H9 (cell line): ENCODE measurements at regions not wholly inside any gene's neighbourhood (a gene's known extent, or its start where the extent isn't known, plus 50 kb on each side); places are given as distances from the start of the nearest gene placed in this dataset.
A peak's percentile ranks its signal among the peaks of the same experiment; 100 is the strongest.

Experiments used
- DNase-seq: peaks from one replicate; pipeline ENCODE4 v3.0.0-alpha.2; 2017
- H2AFZ ChIP-seq: one replicate; pipeline ENCODE4 v1.6.1; 2013; ENCODE audit warnings: mild to moderate bottlenecking, low read length, control low read depth, moderate library complexity
- H2AK5ac ChIP-seq: 2 replicates; pipeline ENCODE4 v1.6.1; 2013; ENCODE audit warnings: low read length, control low read depth, mixed read lengths; ENCODE audit not compliant: insufficient read length
- H2BK120ac ChIP-seq: one replicate; pipeline ENCODE4 v1.6.1; 2013; ENCODE audit warnings: low read depth, mild to moderate bottlenecking, low read length, control low read depth, inconsistent platforms; ENCODE audit not compliant: poor library complexity, severe bottlenecking
- H2BK12ac ChIP-seq: 2 replicates; pipeline ENCODE4 v1.6.1; 2013; ENCODE audit warnings: low read length, control low read depth, mixed read lengths, low read depth; ENCODE audit not compliant: insufficient read length
- H2BK15ac ChIP-seq: 2 replicates; pipeline ENCODE4 v1.6.1; 2013; ENCODE audit warnings: low read depth, low read length, control low read depth
- H2BK20ac ChIP-seq: one replicate; pipeline ENCODE4 v1.6.1; 2013; ENCODE audit warnings: low read depth, mild to moderate bottlenecking, low read length, control low read depth, inconsistent platforms; ENCODE audit not compliant: poor library complexity, severe bottlenecking
- H2BK5ac ChIP-seq: 2 replicates; pipeline ENCODE4 v1.6.1; 2013; ENCODE audit warnings: low read length, control low read depth, mixed read lengths; ENCODE audit not compliant: insufficient read length
- H3K14ac ChIP-seq: 2 replicates; pipeline ENCODE4 v1.6.1; 2013; ENCODE audit warnings: low read length, control low read depth; ENCODE audit not compliant: insufficient read depth
- H3K18ac ChIP-seq: 2 replicates; pipeline ENCODE4 v1.6.1; 2013; ENCODE audit warnings: low read depth, mild to moderate bottlenecking, mixed read lengths, low read length, control low read depth; ENCODE audit not compliant: insufficient read length
- H3K23ac ChIP-seq: 2 replicates; pipeline ENCODE4 v1.6.1; 2013; ENCODE audit warnings: low read length, control low read depth, mixed read lengths, low read depth; ENCODE audit not compliant: insufficient read length
- H3K23me2 ChIP-seq: 2 replicates; pipeline ENCODE4 v1.6.1; 2013; ENCODE audit warnings: low read depth, mild to moderate bottlenecking, mixed read lengths, low read length, control low read depth; ENCODE audit not compliant: insufficient read length, poor library complexity, severe bottlenecking
- H3K27ac ChIP-seq: 2 replicates; pipeline ENCODE4 v1.5.1; 2013; ENCODE audit warnings: low read length, control low read depth, mixed read lengths, low read depth; ENCODE audit not compliant: insufficient read length
- H3K27me3 ChIP-seq: 2 replicates; pipeline ENCODE4 v1.6.1; 2013; ENCODE audit warnings: low read length, control low read depth, inconsistent platforms; ENCODE audit not compliant: insufficient read depth
- H3K4ac ChIP-seq: 2 replicates; pipeline ENCODE4 v1.6.1; 2013; ENCODE audit warnings: low read depth, mild to moderate bottlenecking, control low read depth, inconsistent platforms, low read length, moderate library complexity
- H3K4me1 ChIP-seq: 2 replicates; pipeline ENCODE4 v1.6.1; 2013; ENCODE audit warnings: low read length, control low read depth, inconsistent platforms; ENCODE audit not compliant: insufficient read depth
- H3K4me2 ChIP-seq: 2 replicates; pipeline ENCODE4 v1.6.1; 2013; ENCODE audit warnings: low read length, control low read depth, mixed read lengths; ENCODE audit not compliant: insufficient read length, insufficient read depth
- H3K56ac ChIP-seq: 2 replicates; pipeline ENCODE4 v1.6.1; 2013; ENCODE audit warnings: low read depth, mild to moderate bottlenecking, mixed read lengths, low read length, control low read depth; ENCODE audit not compliant: insufficient read length
- H3K79me1 ChIP-seq: 2 replicates; pipeline ENCODE4 v1.6.1; 2013; ENCODE audit warnings: low read depth, mild to moderate bottlenecking, moderate library complexity, low read length, control low read depth, inconsistent platforms; ENCODE audit not compliant: insufficient read depth, poor library complexity, severe bottlenecking
- H3K79me2 ChIP-seq: 2 replicates; pipeline ENCODE4 v1.6.1; 2013; ENCODE audit warnings: low read length, control low read depth, inconsistent platforms; ENCODE audit not compliant: insufficient read depth
- H3K9ac ChIP-seq: 2 replicates; pipeline ENCODE4 v1.6.1; 2013; ENCODE audit warnings: low read length, control low read depth, mixed read lengths; ENCODE audit not compliant: insufficient read length; ENCODE audit errors: extremely low read depth
- H3K9me3 ChIP-seq: one replicate; pipeline ENCODE4 v1.6.1; 2013; ENCODE audit warnings: low read depth, low read length, inconsistent platforms; ENCODE audit not compliant: control insufficient read depth
- H3T11ph ChIP-seq: one replicate; pipeline ENCODE4 v1.6.1; 2013; ENCODE audit warnings: mild to moderate bottlenecking, low read length, control low read depth, inconsistent platforms
- H4K20me1 ChIP-seq: one replicate; pipeline ENCODE4 v1.6.1; 2013; ENCODE audit not compliant: control insufficient read depth, insufficient read length, insufficient read depth
- H4K5ac ChIP-seq: 2 replicates; pipeline ENCODE4 v1.6.1; 2013; ENCODE audit warnings: low read depth, mild to moderate bottlenecking, mixed read lengths, low read length, control low read depth; ENCODE audit not compliant: insufficient read length
- H4K8ac ChIP-seq: replicated peaks from 2 replicates; pipeline ENCODE4 v1.6.1; 2013; ENCODE audit warnings: low read length, control low read depth, mixed read lengths, low read depth; ENCODE audit not compliant: insufficient read length
- H4K91ac ChIP-seq: 2 replicates; pipeline ENCODE4 v1.6.1; 2013; ENCODE audit warnings: low read depth, mild to moderate bottlenecking, moderate library complexity, mixed read lengths, low read length, control low read depth; ENCODE audit not compliant: insufficient read length
- H3K27ac Mint-ChIP-seq, 3 experiments: 2 replicates in 2 of 3; 3 replicates in 1 of 3; pipeline ENCODE4 v1.8.0; 2020 to 2021; ENCODE audit warnings: mixed read lengths in 3 of 3, mild to moderate bottlenecking in 1 of 3, moderate library complexity in 1 of 3
- H3K27me3 Mint-ChIP-seq: 2 replicates; pipeline ENCODE4 v1.8.0; 2021; ENCODE audit warnings: low read depth, mild to moderate bottlenecking, moderate library complexity, mixed read lengths
- H3K36me3 Mint-ChIP-seq, 3 experiments: 2 replicates in 2 of 3; 3 replicates in 1 of 3; pipeline ENCODE4 v1.8.0; 2020 to 2021; ENCODE audit warnings: low read depth in 3 of 3, mixed read lengths in 3 of 3; ENCODE audit not compliant: insufficient read depth in 1 of 3
- H3K4me1 Mint-ChIP-seq, 2 experiments: 2 replicates each; pipeline ENCODE4 v1.8.0; 2020; ENCODE audit warnings: mixed read lengths in 2 of 2
- H3K4me3 Mint-ChIP-seq, 2 experiments: 2 replicates in 1 of 2; 3 replicates in 1 of 2; pipeline ENCODE4 v1.8.0; 2020 to 2021; ENCODE audit warnings: mild to moderate bottlenecking in 2 of 2, mixed read lengths in 2 of 2, moderate library complexity in 1 of 2
- H3K9me3 Mint-ChIP-seq, 2 experiments: 2 replicates in 1 of 2; 3 replicates in 1 of 2; pipeline ENCODE4 v1.8.0; 2020; ENCODE audit warnings: mild to moderate bottlenecking in 2 of 2, mixed read lengths in 2 of 2, moderate library complexity in 1 of 2
- CTCF ChIP-seq: fragments of 200-600 bp; sonication (generic); conservative IDR thresholded peaks from 3 replicates; pipeline ENCODE4 v1.8.0; 2021; ENCODE audit warnings: antibody characterized with exemption, mild to moderate bottlenecking
- WGBS: extraction: QIAGEN DNeasy Blood & Tissue Kit; methylation state at CpG from one replicate; pipeline ENCODE4 v1.1.7; 2013; ENCODE audit warnings: missing lambda C conversion rate, low lambda C conversion rate, mixed read lengths; ENCODE audit not compliant: insufficient read length; ENCODE audit errors: extremely low coverage; 5-methylcytosine and 5-hydroxymethylcytosine counted together

DNA sequence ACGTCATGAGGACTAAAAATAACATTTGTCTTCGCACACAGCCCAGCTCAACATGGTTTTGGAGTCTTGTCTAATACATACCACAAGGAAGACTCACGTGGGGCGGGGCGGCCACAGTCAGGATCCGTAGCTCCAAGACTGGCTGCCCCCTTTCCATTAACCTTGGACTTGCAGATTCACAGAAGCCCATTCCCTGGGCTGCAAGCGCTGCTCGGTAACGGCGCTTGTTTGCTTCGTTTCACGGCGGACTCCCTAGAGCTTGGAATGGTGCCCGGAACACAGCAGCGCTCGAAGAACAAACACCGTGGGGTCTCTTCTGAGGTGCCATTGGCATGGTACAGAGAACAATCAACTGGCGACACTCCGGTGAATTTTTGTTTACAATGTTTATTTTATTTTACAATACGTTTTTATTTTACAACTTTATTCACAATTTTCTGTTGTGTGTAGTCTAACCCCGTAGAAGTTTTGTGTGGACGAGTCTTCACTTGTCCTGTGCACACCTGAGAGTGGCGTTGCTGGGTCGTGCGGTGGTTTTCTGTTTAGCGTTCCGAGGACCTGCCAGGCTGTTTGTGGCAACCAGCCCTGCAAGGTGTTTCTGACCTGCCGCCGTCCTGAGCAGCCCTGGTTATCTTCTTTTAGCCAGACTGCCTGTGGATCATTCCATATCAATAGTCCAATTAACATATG is 126.5 kb downstream of the GALR1 start:
- Histone ChIP-seq H2BK120ac (no peak overlapping the region), H3K27me3 (no peaks in the 10 kb centered on the region), H2AFZ (no peak overlapping the region), H2AK5ac (no peak overlapping the region), H3K4me2 (no peak overlapping the region), H3K4ac (no peak overlapping the region), H2BK5ac (no peak overlapping the region), H3K79me2 (no peaks in the 10 kb centered on the region), H4K20me1 (no peaks in the 10 kb centered on the region), H3K18ac (no peak overlapping the region), H3K9me3 (no peaks in the 10 kb centered on the region), H4K8ac (no peak overlapping the region), H2BK15ac (no peak overlapping the region), H3K23me2 (no peaks in the 10 kb centered on the region), H3K27ac (no peak overlapping the region), H2BK20ac (no peak overlapping the region), H4K5ac (no peak overlapping the region), H2BK12ac (no peak overlapping the region), H3K56ac (no peak overlapping the region), H4K91ac (no peak overlapping the region), H3T11ph (no peak overlapping the region), H3K4me1 (peaks cover 3% of the 10 kb centered on the region; the same call in 1 of the 2 replicates), H3K23ac (no peak overlapping the region), H3K9ac (no peak overlapping the region), H3K79me1 (no peaks in the 10 kb centered on the region), H3K14ac (no peak overlapping the region)
- Mint-ChIP-seq H3K4me1 (peaks cover 12 to 13% of the 10 kb centered on the region in 2 experiments), H3K27me3 (no peaks in the 10 kb centered on the region; the same call in 1 of the 2 replicates), H3K4me3 (no peak overlapping the region), H3K27ac (peak overlapping the region in 1 of 3 experiments; percentile 18; a peak in 1 of 7 replicates), H3K9me3 (peaks cover 3% of the 10 kb centered on the region in 2 experiments; a peak in 4 of 5 replicates), H3K36me3 (no peaks in the 10 kb centered on the region; a peak in 1 of 7 replicates)
- no peak for TF ChIP-seq CTCF
- no peak for DNase-seq
- WGBS = no CpG with 5 or more reads among the region's 29 CpGs
